PC-3 (cell line): ENCODE measurements at regions not wholly inside any gene's neighbourhood (a gene's known extent, or its start where the extent isn't known, plus 50 kb on each side); places are given as distances from the start of the nearest gene placed in this dataset.

Experiments used
- ATAC-seq: fragments of 200-7000 bp; cut with Tn5 transposase; 2 replicates; pipeline ENCODE4 v1.9.1; 2020; ENCODE audit warnings: mild to moderate bottlenecking, moderate library complexity
- BruUV-seq: library from RNA; stranded (reverse); fragments of 400-500 nt; replicated peaks from 2 replicates; lab custom pipeline; 2021; lab: Mats Ljungman, UMichigan
- CTCF ChIA-PET: fragments of 300-600 bp; sonication (Branson Sonifier 250); formaldehyde crosslinking; loops from one replicate; lab custom pipeline; 2022; ENCODE audit warnings: antibody characterized with exemption; lab: Charles Lee
- POLR2A ChIA-PET: fragments of 300-600 bp; sonication (Branson Sonifier 250); formaldehyde crosslinking; loops from one replicate; lab custom pipeline; 2022; ENCODE audit warnings: antibody characterized with exemption; ENCODE audit not compliant: unreplicated experiment; lab: Charles Lee
- DNase-seq: peaks from one replicate; pipeline ENCODE4 v3.0.0-alpha.2; 2015
- H2AFZ ChIP-seq: fragments of 300-600 bp; sonication (generic); 2 replicates; pipeline ENCODE4 v1.6.0; 2016; ENCODE audit warnings: antibody characterized with exemption, low read length
- H3F3A ChIP-seq: fragments of 300-600 bp; sonication (generic); one replicate; pipeline ENCODE4 v1.6.0; 2017; ENCODE audit warnings: antibody characterized with exemption, low read length, control low read depth, mild to moderate bottlenecking; ENCODE audit not compliant: unreplicated experiment
- H3K27ac ChIP-seq: fragments of 300-600 bp; sonication (generic); 2 replicates; pipeline ENCODE4 v1.5.1; 2016; ENCODE audit warnings: mild to moderate bottlenecking, low read length
- H3K27me3 ChIP-seq: fragments of 300-600 bp; sonication (generic); 2 replicates; pipeline ENCODE4 v1.6.1; 2016; ENCODE audit warnings: low read length, mixed read lengths
- H3K36me3 ChIP-seq: fragments of 300-600 bp; sonication (generic); 2 replicates; pipeline ENCODE4 v1.6.1; 2016; ENCODE audit warnings: low read depth, mixed run types, low read length, mixed read lengths
- H3K4me1 ChIP-seq: fragments of 300-600 bp; sonication (generic); 2 replicates; pipeline ENCODE4 v1.5.1; 2016; ENCODE audit warnings: low read length; ENCODE audit not compliant: insufficient read depth
- H3K4me2 ChIP-seq: fragments of 300-600 bp; sonication (generic); 2 replicates; pipeline ENCODE4 v1.6.0; 2016; ENCODE audit warnings: low read length
- H3K4me3 ChIP-seq: fragments of 300-600 bp; sonication (generic); 2 replicates; pipeline ENCODE4 v1.5.1; 2016; ENCODE audit warnings: mild to moderate bottlenecking, low read length, mixed read lengths
- H3K79me2 ChIP-seq: fragments of 300-600 bp; sonication (generic); 2 replicates; pipeline ENCODE4 v1.6.1; 2017; ENCODE audit warnings: low read length, mixed read lengths
- H3K9ac ChIP-seq: fragments of 300-600 bp; sonication (generic); 2 replicates; pipeline ENCODE4 v1.6.0; 2016; ENCODE audit warnings: mild to moderate bottlenecking, low read length
- H3K9me2 ChIP-seq: fragments of 300-600 bp; sonication (generic); replicated peaks from 2 replicates; pipeline ENCODE4 v1.6.1; 2016; ENCODE audit warnings: mixed run types, low read length, mixed read lengths
- H3K9me3 ChIP-seq: fragments of 300-600 bp; sonication (generic); 2 replicates; pipeline ENCODE4 v1.6.1; 2016; ENCODE audit warnings: low read length, mixed read lengths
- H4K20me1 ChIP-seq: fragments of 300-600 bp; sonication (generic); 2 replicates; pipeline ENCODE4 v1.6.1; 2016; ENCODE audit warnings: low read length, mixed read lengths
- CTCF ChIP-seq: fragments of 300-600 bp; sonication (generic); conservative IDR thresholded peaks from 2 replicates; pipeline ENCODE4 v1.5.1; 2017; ENCODE audit warnings: antibody characterized with exemption, low read depth, mild to moderate bottlenecking, low read length
- EZH2 ChIP-seq: fragments of 300-600 bp; sonication (generic); IDR thresholded peaks from one replicate; pipeline ENCODE4 v1.6.1; 2017; ENCODE audit warnings: antibody characterized with exemption, mild to moderate bottlenecking, low read length; ENCODE audit not compliant: unreplicated experiment
- EZH2phosphoT487 ChIP-seq: fragments of 300-600 bp; sonication (generic); IDR thresholded peaks from 2 replicates; pipeline ENCODE4 v1.6.1; 2018; ENCODE audit warnings: mild to moderate bottlenecking, antibody characterized with exemption, low read length, borderline replicate concordance
- intact Hi-C: fragments of 100-400 bp; cut with micrococcal nuclease; formaldehyde crosslinking; loops from 2 replicates; pipeline ENCODE4 v1.9.0; 2023

GRCh38 chr2:7289697-7290096, 372.5 kb downstream of the RNF144A start:
- POLR2A ChIA-PET: no interaction called here
- no peak for ATAC-seq

GRCh38 chr2:7292154-7292691, 375.0 kb downstream of the RNF144A start:
- no peak overlapping the region for H3K27ac ChIP-seq
- no peaks in the 10 kb centered on the region for H3K4me1 ChIP-seq
- ChIA-PET POLR2A (no interaction called here), CTCF (no interaction called here)
- no peaks in the 10 kb centered on the region for H4K20me1 ChIP-seq
- no peaks in the 10 kb centered on the region for H3K36me3 ChIP-seq
- H3K4me2 ChIP-seq: no peak overlapping the region
- intact Hi-C loops: no loop called here
- H3K9ac ChIP-seq: no peak overlapping the region
- DNase-seq (no peak), ATAC-seq (no peak)
- H3K79me2 ChIP-seq: no peaks in the 10 kb centered on the region
- H2AFZ ChIP-seq: no peak overlapping the region
- H3K4me3 ChIP-seq: no peak overlapping the region
- TF ChIP-seq EZH2phosphoT487: no peak
- no peak for TF ChIP-seq CTCF
- TF ChIP-seq EZH2: no peak
- H3K9me2 ChIP-seq: no peaks in the 10 kb centered on the region
- BruUV-seq: no TSS peak
- no peaks in the 10 kb centered on the region for H3K27me3 ChIP-seq
- no peaks in the 10 kb centered on the region for H3F3A ChIP-seq
- H3K9me3 ChIP-seq: no peaks in the 10 kb centered on the region

More at GRCh38 chr2:7289697-7290096, 372.5 kb downstream of the RNF144A start:
- Histone ChIP-seq H3K27ac (no peak overlapping the region), H3K9ac (no peak overlapping the region), H3K9me3 (no peaks in the 10 kb centered on the region), H3K9me2 (no peaks in the 10 kb centered on the region), H3F3A (no peaks in the 10 kb centered on the region), H3K4me2 (no peak overlapping the region), H3K27me3 (no peaks in the 10 kb centered on the region), H4K20me1 (no peaks in the 10 kb centered on the region), H2AFZ (no peak overlapping the region), H3K4me3 (no peak overlapping the region), H3K4me1 (no peaks in the 10 kb centered on the region), H3K79me2 (no peaks in the 10 kb centered on the region), H3K36me3 (no peaks in the 10 kb centered on the region)
- CTCF ChIA-PET: no interaction called here
- intact Hi-C loops: no loop called here
- BruUV-seq: no TSS peak
- no peak for DNase-seq
- TF ChIP-seq EZH2 (no peak), CTCF (no peak), EZH2phosphoT487 (no peak)

DNA sequence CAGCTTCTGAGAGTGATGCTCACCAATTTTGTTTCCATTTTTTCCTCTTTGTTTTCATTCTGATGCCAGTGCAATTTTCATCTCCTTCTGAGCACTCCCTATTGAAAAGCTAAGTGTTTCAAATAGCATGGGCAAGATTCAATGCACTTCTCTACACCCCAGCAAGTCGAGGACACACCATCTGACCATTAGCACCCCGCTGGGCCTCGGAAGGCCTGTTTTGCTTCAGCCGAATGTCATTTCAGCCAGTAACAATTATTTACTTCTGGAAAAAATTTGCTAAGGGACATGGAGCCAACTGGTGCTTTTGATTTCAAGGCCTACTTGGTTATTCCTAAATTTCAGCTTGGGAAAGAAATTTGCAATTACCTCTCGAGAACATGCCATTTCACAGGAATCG, 392.4 kb downstream of the RNF144A start:
- Histone ChIP-seq H3K4me1 (no peaks in the 10 kb centered on the region), H3K79me2 (no peaks in the 10 kb centered on the region), H3K27ac (no peak overlapping the region), H3K36me3 (no peaks in the 10 kb centered on the region), H3K4me3 (no peak overlapping the region), H4K20me1 (no peaks in the 10 kb centered on the region), H3K9ac (no peak overlapping the region), H3K27me3 (peaks cover 14% of the 10 kb centered on the region), H3K9me2 (no peaks in the 10 kb centered on the region), H3K9me3 (no peaks in the 10 kb centered on the region), H3K4me2 (no peak overlapping the region), H2AFZ (no peak overlapping the region), H3F3A (no peaks in the 10 kb centered on the region)
- no peak for ATAC-seq
- DNase-seq: no peak
- ChIA-PET POLR2A (no interaction called here), CTCF (no interaction called here)
- TF ChIP-seq EZH2phosphoT487 (no peak), EZH2 (no peak), CTCF (no peak)
- intact Hi-C loops: no loop called here
- no TSS peak for BruUV-seq
